GM12874 (cell line): ENCODE measurements at regions not wholly inside any gene's neighbourhood (a gene's known extent, or its start where the extent isn't known, plus 50 kb on each side); places are given as distances from the start of the nearest gene placed in this dataset.

ENCODE experiments used
- CTCF ChIP-seq: IDR thresholded peaks from 2 replicates; pipeline ENCODE4 v1.5.1; 2011; ENCODE audit warnings: low read depth, mild to moderate bottlenecking, control low read depth, low read length, moderate library complexity; ENCODE audit not compliant: insufficient read depth

DNA sequence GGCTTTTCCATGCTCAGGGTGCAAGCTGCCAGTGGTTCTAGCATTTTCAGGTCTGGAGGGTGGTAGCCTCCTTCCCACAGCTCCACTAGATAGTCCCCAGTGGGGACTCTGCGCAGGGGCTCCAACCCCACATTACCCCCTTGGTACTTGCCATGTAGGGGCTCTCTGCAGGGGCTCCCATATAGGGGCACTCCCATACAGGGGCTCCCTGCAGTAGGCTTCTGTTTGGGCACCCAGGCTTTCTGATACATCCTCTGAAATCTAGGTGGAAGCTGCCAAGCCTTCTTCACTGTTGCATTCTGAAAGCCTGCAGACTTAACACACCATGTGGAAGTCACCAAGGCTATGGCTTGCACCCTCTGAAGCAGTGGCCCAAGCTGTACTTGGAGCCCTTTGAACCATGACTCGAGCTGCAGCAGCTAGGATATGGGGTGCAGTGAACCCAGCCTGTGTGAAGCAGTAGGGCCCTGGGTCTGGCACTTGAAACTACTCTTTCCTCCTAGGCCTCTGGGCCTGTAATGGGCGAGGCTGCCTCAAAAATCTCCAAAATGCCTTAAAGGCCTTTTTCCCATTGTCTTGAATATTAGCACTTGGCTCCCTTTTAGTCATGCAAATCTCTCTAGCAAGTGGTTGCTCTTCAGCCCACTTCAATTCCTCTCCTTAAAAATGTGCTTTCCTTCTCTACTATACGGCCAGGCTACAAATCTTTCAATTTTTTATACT lies 96.4 kb downstream of the TPRA1 start:
- no peak for TF ChIP-seq CTCF

DNA sequence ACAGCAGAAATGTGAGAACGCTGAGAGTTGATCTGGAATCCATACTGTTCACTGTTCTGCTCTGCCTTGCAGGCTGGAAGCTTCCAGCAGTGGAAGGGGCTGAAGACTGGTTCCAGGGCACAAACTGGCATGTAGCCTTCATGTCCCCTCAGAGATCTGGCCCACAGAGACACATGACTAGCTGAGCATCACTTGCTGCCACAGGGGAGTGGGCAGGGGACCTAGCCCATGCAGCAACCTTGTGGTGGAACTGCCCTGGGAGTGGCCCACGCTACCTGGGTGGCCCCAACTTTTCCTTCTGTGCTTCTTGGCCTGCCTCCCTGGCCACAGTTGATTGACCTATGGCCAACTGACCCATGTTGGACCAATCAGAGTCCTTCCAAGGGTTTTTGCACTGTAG lies 98.1 kb downstream of the TPRA1 start:
- TF ChIP-seq CTCF, result no peak

GRCh38 chr3:127491909-127492308 lies 98.6 kb downstream of the TPRA1 start:
- TF ChIP-seq CTCF, result no peak

- TF ChIP-seq CTCF, result no peak
These were observed 99.2 kb downstream of the TPRA1 start for GRCh38 chr3:127491323-127491722.

GRCh38 chr3:127490271-127491023 lies 100.1 kb downstream of the TPRA1 start:
- no peak for TF ChIP-seq CTCF

DNA sequence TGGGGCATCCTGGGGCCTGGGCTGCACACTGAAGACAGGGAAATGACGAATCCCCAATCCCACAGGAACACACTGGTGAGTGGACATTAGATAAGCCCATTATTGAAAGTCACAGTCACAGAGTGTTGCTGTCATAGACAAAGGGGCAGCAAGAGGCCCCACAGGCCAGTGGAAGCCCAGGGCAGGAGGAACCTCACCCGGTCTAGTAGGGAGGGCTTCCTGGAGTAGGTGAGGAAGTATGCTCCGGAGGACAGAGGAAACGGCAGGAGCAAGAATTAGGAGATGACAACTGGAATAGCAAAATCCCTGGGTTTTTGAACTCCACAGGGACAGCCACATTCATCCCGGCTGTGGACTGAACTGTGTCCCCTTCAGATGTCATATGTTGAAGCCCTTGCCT lies 101.2 kb downstream of the TPRA1 start:
- no peak for TF ChIP-seq CTCF

- TF ChIP-seq CTCF, result no peak
These were observed 101.8 kb downstream of the TPRA1 start for GRCh38 chr3:127488740-127489139.
